ENCODE measurements at regions not wholly inside any gene's neighbourhood (a gene's known extent, or its start where the extent isn't known, plus 50 kb on each side); places are given as distances from the start of the nearest gene placed in this dataset.

- TF ChIP-seq, protein P1, sequence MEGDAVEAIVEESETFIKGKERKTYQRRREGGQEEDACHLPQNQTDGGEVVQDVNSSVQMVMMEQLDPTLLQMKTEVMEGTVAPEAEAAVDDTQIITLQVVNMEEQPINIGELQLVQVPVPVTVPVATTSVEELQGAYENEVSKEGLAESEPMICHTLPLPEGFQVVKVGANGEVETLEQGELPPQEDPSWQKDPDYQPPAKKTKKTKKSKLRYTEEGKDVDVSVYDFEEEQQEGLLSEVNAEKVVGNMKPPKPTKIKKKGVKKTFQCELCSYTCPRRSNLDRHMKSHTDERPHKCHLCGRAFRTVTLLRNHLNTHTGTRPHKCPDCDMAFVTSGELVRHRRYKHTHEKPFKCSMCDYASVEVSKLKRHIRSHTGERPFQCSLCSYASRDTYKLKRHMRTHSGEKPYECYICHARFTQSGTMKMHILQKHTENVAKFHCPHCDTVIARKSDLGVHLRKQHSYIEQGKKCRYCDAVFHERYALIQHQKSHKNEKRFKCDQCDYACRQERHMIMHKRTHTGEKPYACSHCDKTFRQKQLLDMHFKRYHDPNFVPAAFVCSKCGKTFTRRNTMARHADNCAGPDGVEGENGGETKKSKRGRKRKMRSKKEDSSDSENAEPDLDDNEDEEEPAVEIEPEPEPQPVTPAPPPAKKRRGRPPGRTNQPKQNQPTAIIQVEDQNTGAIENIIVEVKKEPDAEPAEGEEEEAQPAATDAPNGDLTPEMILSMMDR (IDR thresholded peaks at IDR 0.05; ENCODE audit: borderline replicate concordance, extremely low read depth, low read length, poor library complexity, severe bottlenecking) = no peak
- no peak for TF ChIP-seq EZH2 (IDR thresholded peaks at IDR 0.05; ENCODE audit: borderline replicate concordance, low read depth, low read length, severe bottlenecking)
These were observed 195.3 kb upstream of the SULF2 start for GRCh38 chr20:47980336-47981177.
